NB4 (cell line): ENCODE measurements at regions not wholly inside any gene's neighbourhood (a gene's known extent, or its start where the extent isn't known, plus 50 kb on each side); places are given as distances from the start of the nearest gene placed in this dataset.

Experiments used
- POLR2A ChIP-seq: IDR thresholded peaks from 2 replicates; pipeline ENCODE4 v1.6.1; 2011; ENCODE audit warnings: mild to moderate bottlenecking; ENCODE audit not compliant: insufficient read length; ENCODE audit errors: extremely low read depth
- TF ChIP-seq, protein P1 (sequence below): IDR thresholded peaks from one replicate; pipeline ENCODE4 v1.5.1; 2012; ENCODE audit warnings: low read depth, low read length

DNA sequence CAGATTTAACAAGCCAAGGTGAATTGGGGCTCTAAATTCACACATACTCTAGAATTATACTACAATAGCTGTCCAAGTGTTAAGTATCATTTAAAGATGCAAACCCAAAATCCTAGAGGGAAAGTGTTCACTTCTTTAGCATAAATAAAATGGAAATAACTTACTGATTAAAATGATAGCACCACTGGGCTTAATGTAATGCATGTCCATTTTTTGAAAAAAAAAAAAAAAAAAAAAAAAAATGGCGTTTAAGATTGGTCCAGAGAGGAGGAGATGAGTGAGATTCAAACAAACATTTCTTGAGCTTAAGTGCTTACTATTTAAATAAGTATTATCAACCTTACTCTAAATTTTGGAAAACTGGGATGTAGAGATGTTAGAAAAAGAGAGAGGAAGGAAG is 251.5 kb upstream of the CWC22 start:
- no peak for TF ChIP-seq POLR2A
- TF ChIP-seq, protein P1, sequence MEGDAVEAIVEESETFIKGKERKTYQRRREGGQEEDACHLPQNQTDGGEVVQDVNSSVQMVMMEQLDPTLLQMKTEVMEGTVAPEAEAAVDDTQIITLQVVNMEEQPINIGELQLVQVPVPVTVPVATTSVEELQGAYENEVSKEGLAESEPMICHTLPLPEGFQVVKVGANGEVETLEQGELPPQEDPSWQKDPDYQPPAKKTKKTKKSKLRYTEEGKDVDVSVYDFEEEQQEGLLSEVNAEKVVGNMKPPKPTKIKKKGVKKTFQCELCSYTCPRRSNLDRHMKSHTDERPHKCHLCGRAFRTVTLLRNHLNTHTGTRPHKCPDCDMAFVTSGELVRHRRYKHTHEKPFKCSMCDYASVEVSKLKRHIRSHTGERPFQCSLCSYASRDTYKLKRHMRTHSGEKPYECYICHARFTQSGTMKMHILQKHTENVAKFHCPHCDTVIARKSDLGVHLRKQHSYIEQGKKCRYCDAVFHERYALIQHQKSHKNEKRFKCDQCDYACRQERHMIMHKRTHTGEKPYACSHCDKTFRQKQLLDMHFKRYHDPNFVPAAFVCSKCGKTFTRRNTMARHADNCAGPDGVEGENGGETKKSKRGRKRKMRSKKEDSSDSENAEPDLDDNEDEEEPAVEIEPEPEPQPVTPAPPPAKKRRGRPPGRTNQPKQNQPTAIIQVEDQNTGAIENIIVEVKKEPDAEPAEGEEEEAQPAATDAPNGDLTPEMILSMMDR, result no peak
